ENCODE measurements at regions not wholly inside any gene's neighbourhood (a gene's known extent, or its start where the extent isn't known, plus 50 kb on each side); places are given as distances from the start of the nearest gene placed in this dataset.
"Not testable (repeated sequence)": the region's sequence is repeated elsewhere in the genome, so short reads cannot be mapped to it uniquely, and the experiment has no call there.

GRCh38 chr2:56515399-56515798 lies 331.6 kb downstream of the CCDC85A start:
- DNase-seq (ENCODE audit: low read depth), result no peak

DNA sequence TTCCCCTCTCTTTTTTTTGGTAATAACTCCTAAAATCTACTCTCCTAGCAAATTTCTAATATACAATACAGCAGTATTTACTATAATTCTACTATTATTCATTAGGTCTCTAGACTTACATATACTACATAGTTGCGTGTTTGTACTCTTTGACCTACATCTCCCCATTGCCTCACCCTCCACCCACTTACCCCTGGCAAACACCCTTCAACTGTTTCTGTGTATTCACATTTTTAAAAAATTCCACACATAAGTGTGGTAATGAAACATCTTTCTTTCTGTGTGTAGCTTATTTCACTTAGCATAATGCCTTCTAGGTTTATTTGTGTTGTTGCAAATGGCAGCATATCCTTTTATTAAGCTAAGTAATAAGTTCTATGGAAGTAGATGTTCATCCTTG lies 336.0 kb downstream of the CCDC85A start:
- no peak for DNase-seq (ENCODE audit: low read depth)

DNA sequence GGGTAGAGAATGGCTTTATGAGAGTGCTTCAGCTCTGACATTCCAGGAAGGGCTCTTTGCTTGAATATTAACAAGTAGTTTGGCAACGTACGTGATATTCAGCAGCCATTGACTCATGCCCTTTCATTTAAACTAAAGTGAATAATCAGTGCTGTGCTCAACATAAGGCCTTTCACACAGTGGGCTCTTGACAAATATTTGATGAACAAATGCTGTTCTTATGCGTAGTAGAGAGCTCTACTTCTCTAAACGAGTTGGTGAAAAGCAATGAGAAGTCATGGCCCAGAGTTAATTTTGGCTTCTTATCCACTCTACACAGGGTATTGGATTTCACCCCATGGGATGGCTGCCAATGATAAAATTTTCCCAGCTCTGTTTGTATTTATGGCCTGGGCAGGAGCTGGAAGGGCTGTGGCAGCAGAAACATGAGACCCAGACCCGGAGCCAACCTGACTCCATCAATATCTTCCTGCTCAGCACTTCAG lies 338.9 kb downstream of the CCDC85A start:
- DNase-seq (ENCODE audit: low read depth), result no peak

- no peak for DNase-seq (ENCODE audit: low read depth)
These were observed 340.0 kb downstream of the CCDC85A start for GRCh38 chr2:56523816-56524215.

GRCh38 chr2:56531668-56532420 lies 348.1 kb downstream of the CCDC85A start:
- no peak for DNase-seq (ENCODE audit: low read depth)

DNA sequence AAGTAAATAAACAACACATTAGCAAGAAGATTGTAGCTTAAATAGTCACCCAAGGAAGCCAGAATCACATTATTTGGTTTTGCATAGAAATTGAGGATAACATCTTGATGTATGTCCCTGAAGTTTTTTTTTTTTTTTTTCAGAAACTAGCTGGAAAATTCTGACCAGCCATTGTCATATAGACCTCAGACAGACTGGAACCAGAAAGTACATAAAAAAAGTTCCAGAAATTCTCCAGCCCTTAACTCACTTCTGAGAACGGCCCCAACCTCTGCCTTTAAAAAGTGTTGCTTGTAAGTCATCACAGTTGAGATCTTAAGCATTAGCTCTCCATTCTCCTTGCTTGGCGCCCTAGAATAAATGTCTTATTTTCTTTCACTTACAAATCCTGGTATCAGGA lies 350.5 kb downstream of the CCDC85A start:
- no peak for DNase-seq (ENCODE audit: low read depth)

GRCh38 chr2:56537756-56538155 lies 354.0 kb downstream of the CCDC85A start:
- DNase-seq (ENCODE audit: low read depth), result no peak

DNA sequence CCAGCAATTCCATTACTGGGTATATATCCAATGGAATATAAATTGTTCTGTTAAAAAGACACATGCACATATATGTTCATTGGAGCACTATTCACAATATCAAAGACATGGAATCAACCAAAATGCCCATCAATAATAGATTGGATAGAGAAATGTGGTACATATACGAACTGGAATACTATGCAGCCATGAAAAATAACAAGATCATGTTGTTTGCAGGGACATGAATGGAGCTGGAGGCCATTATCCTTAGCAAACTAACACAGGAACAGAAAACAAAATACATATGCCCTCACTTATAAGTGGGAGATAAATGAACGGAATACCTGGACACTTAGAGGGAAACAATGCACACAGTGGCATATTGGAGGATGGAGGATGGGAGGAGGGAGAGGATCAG lies 355.8 kb downstream of the CCDC85A start:
- DNase-seq (ENCODE audit: low read depth), result no peak

DNA sequence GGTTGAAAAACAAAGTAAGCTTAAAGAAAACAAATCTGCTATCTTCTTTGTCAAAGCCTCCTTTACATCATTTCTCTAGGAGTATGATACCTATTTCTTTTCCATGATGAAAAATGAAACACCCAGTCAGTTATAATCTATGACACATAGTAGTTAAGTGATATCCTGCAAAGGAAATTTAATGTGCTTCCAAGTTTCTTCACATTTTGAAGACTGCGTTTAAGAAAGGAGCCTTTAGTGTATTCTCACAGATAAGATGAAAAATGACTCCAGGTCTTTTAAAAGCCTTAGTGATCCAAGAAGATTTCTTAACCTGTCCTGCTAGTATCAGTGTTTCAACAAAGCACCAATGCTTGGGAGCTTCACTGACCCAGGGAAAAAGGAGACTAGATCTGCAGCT lies 356.7 kb downstream of the CCDC85A start:
- DNase-seq (ENCODE audit: low read depth), result no peak

GRCh38 chr2:56540916-56541315 lies 357.1 kb downstream of the CCDC85A start:
- no peak for DNase-seq (ENCODE audit: low read depth)

- DNase-seq (ENCODE audit: low read depth), result no peak
These were observed 358.4 kb downstream of the CCDC85A start for GRCh38 chr2:56542213-56542612.

DNA sequence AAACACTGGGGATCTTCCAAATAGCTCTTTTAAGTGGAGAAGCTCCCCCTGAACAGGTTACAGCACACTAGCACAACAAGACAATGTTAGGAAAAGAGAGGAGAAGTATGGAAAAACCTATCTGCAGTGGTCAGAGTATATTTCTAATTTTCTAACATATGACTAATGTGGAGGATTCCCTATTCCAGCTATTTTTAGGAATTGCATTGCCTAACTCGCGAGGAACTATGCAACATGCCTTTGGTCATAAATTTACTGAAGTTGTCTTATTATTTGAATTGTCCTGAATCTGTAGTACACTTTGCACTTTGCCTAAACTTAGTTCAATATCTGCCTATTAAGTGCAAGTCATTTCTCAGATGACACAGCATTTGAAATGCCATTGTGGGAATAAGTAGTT lies 381.4 kb downstream of the CCDC85A start:
- DNase-seq (ENCODE audit: low read depth), result no peak

- no peak for DNase-seq (ENCODE audit: low read depth)
These were observed 387.3 kb downstream of the CCDC85A start for GRCh38 chr2:56571074-56571473.

DNA sequence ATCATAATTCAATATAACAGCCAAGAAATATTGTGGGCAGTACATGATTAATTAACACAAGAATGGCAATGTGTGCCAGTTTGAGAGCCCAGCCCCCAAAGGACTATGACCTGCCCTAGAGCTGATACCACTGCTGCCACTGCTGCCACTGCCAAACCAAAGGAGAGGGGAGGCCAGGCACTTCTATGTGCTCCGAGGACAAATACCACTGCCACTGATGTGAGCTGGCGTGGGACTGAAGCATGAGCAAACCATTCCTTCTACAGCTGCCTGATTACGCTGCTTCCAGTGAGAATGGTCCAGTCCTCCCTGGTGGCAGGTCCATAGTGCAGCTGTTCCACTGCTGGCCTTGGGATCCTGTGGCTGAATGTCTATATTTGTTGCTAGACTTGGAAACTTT lies 392.2 kb downstream of the CCDC85A start:
- no peak for DNase-seq (ENCODE audit: low read depth)

DNA sequence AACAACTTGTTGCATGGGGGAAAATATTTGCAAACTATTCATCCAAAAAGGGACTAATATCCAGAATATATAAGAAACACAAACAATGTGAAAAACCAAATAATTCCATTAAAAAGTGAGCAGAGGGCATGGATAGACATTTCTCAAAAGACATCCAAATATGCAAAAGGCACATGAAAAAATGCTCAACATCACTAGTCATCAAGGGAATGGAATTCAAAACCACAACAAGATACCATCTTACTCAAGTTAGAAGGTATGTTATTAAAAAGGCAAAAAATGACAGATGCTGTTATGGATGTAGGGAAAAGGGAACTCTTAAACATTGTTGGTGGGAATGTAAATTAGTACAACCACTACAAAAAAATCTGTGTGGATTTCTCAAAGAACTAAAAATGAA lies 396.5 kb downstream of the CCDC85A start:
- DNase-seq (ENCODE audit: low read depth), result no peak

DNA sequence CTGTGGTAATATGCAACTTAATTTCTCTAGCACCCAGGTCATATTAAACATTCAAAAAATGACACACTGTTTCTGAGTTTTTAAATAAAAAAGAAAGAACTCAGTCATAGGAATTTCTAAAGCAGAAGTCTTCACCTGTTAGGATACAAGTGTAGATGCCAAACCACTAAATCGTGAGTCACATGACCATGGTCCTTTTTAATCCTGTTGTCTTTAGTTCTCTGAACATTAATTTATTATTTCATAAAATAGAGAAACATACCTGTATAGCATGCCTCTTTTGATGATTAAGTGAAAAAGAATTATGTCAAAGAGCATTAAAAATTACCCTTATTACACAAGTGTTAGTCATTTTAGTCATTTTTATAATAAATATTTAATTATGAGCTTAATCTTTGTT lies 398.8 kb downstream of the CCDC85A start:
- no peak for DNase-seq (ENCODE audit: low read depth)

DNA sequence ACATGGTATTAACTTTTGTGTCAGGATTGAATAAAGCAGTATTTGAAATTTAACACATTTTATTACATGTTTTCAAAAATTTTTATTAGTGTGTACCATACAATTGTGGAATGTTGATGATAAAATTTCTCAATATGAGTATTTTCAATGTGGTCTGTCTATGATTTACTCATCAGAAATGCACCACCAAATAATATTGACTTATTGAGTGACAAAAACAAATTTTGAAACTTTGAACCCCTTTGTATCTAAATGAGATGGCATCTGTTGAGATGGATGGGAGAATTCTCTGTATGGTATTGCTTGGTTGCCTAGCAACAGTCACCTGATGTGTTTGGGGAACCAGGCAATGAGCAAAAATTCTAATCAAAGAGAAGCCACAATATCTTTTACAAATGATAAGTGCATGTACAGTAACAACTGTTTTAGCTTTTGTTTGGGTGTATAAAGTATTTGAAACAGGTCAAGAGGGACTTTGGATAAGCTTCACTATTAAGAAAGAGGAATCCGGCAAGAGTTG lies 400.1 kb downstream of the CCDC85A start:
- no peak for DNase-seq (ENCODE audit: low read depth)

DNA sequence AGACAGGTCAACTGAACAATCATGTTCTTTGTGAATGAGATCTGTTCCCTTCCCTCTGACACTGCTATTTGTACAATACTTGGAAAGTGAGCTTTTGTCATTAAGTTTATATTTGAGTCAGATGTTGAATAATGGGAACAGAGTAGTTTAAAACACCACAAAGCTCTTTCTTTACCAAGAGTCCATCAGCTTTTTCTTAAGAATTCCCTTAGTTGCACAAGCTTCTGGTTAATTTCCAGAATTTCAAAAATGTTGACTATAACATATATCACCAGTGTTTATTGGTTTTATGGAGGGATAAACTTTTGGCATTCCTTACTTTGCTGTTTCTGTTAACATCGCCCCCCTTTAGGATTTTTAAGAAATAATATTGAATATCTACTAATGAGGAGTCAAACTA lies 403.7 kb downstream of the CCDC85A start:
- DNase-seq (ENCODE audit: low read depth), result no peak

DNA sequence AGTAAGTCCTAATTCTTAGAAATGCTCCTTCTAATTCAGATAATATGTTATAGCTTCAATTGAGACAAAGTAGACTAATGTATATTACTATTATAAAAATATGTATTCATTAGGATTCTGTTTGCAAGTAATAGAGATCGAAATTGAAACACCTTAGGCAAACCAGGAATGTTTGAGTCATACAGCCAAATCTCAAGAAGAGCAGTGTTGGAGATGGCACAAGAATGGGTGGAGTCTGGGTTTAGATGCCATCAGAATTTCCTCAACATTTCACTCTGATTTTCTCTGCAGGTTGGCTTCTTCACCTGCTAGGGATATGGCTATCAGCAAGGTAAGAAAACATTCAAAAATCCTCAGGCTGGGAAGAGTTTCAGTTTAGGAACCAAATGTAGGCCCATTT lies 405.4 kb downstream of the CCDC85A start:
- no peak for DNase-seq (ENCODE audit: low read depth)

DNA sequence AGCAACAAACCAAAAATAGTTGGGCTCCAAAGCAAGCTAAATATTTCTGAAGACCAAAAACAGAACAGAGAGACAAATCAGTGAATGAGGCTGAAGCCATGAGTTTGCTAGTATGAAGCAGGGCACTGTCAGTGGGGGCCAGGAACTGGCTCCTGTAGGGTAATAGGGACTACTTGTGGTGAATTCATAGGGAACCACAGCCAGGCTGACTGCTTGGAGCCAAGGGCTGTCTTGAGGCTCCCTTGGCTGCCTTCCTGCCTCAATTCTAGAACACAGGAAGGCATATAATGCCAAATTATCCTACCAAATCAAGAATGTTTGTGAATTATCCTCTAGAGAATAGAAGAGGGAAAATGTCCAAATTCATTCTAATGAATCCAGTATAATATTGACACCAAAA lies 406.0 kb downstream of the CCDC85A start:
- no peak for DNase-seq (ENCODE audit: low read depth)

DNA sequence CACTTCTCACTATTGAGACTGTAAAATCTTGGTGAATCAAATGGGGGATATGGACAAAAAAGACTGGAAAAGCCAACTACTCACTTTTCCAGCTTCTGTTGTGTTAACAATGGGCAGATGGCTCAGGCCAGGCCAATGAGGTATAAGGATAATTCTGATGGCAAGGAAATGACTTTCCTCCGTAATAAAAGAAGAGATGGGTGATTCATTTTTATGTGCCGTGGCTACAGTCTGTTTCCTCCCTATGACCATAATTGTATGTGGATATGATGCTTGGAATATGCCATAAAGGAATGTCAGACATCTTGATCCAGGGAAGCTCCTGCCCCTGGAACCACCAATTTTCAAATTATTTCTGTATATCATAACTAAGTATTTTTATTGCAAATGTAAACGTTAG lies 406.8 kb downstream of the CCDC85A start:
- no peak for DNase-seq (ENCODE audit: low read depth)

GRCh38 chr2:56606086-56606485 lies 422.3 kb downstream of the CCDC85A start:
- not testable (repeated sequence) for DNase-seq (ENCODE audit: low read depth)

DNA sequence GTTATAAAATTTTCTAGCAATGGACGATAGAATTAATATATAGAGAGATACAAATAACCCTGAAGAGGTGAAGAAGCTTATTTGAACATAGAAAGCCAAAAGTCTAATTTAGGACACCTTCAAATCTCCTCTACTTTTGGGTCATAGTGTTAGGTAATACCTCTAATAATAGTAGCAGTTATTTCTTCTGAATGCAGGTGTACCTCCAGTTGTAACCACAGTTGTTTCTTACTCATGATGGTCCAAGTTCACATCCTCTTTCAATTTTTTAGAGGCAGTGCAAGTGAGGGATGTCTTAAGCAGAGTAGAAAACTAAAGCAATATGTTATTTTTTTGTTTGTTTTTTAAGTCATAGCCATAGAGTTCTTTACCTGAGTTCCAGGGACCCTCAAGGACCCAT lies 429.5 kb downstream of the CCDC85A start:
- no peak for DNase-seq (ENCODE audit: low read depth)

- no peak for DNase-seq (ENCODE audit: low read depth)
These were observed 430.1 kb downstream of the CCDC85A start for GRCh38 chr2:56613920-56614319.

Data from stimulated activated CD8-positive, alpha-beta memory T cell treated with anti-CD3 and anti-CD28 coated beads, Interleukin-15, amount 100 ng/mL, for 1 hour (primary cell).